Brain microvascular endothelial cell (primary cell): ENCODE measurements at regions not wholly inside any gene's neighbourhood (a gene's known extent, or its start where the extent isn't known, plus 50 kb on each side); places are given as distances from the start of the nearest gene placed in this dataset.

Source experiments
- DNase-seq: peaks from one replicate; pipeline ENCODE4 v3.0.0-alpha.2; 2020
- H3K27ac ChIP-seq: fragments of 250-450 bp; sonication (Bioruptor Pico); 2 replicates; pipeline ENCODE4 v1.5.1; 2020; ENCODE audit warnings: mild to moderate bottlenecking, moderate library complexity
- H3K27me3 ChIP-seq: fragments of 250-450 bp; sonication (Bioruptor Pico); replicated peaks from 2 replicates; pipeline ENCODE4 v1.5.1; 2020; ENCODE audit warnings: mild to moderate bottlenecking
- H3K36me3 ChIP-seq: fragments of 250-450 bp; sonication (Bioruptor Pico); replicated peaks from 2 replicates; pipeline ENCODE4 v1.5.1; 2020; ENCODE audit warnings: mild to moderate bottlenecking
- H3K4me3 ChIP-seq: 2 replicates; pipeline ENCODE4 v1.5.1; 2011; ENCODE audit warnings: low read depth, mild to moderate bottlenecking, control low read depth, low read length, moderate library complexity
- CTCF ChIP-seq: IDR thresholded peaks from 2 replicates; pipeline ENCODE4 v1.5.1; 2011; ENCODE audit warnings: low read depth, mild to moderate bottlenecking, moderate library complexity, low read length, control low read depth, inconsistent platforms; ENCODE audit errors: missing control alignments
- in situ Hi-C: cut with HindIII; loops from 2 replicates; pipeline ENCODE4 v1.10.0; 2017; ENCODE audit warnings: low sequenced_read_pairs, low pct_ligation_motif_present

GRCh38 chr4:159719531-159719930, 616.7 kb downstream of the RAPGEF2 start:
- no peak for TF ChIP-seq CTCF
- Histone ChIP-seq H3K27me3 (no peaks in the 10 kb centered on the region), H3K36me3 (no peaks in the 10 kb centered on the region), H3K4me3 (no peak overlapping the region), H3K27ac (no peak overlapping the region)
- DNase-seq = no peak
- in situ Hi-C loops = no loop called here

GRCh38 chr4:159722052-159722451, 619.2 kb downstream of the RAPGEF2 start:
- H3K4me3 ChIP-seq = no peak overlapping the region
- in situ Hi-C loops = no loop called here
- no peak overlapping the region for H3K27ac ChIP-seq
- no peak for DNase-seq
- TF ChIP-seq CTCF = no peak
- H3K27me3 ChIP-seq = no peaks in the 10 kb centered on the region
- no peaks in the 10 kb centered on the region for H3K36me3 ChIP-seq

- H3K27me3 ChIP-seq = no peaks in the 10 kb centered on the region
- TF ChIP-seq CTCF = no peak
- in situ Hi-C loops = no loop called here
Measured at GRCh38 chr4:159722918-159723317, 620.0 kb downstream of the RAPGEF2 start.

GRCh38 chr4:159723341-159724048, 620.6 kb downstream of the RAPGEF2 start:
- no peaks in the 10 kb centered on the region for H3K27me3 ChIP-seq
- no peak for DNase-seq
- in situ Hi-C loops = no loop called here
- TF ChIP-seq CTCF = no peak
- H3K27ac ChIP-seq = no peak overlapping the region
- H3K4me3 ChIP-seq = no peak overlapping the region
- H3K36me3 ChIP-seq = no peaks in the 10 kb centered on the region

More at GRCh38 chr4:159722918-159723317, 620.0 kb downstream of the RAPGEF2 start:
- Histone ChIP-seq H3K4me3 (no peak overlapping the region), H3K27ac (no peak overlapping the region), H3K36me3 (no peaks in the 10 kb centered on the region)
- no peak for DNase-seq

- H3K27ac ChIP-seq = no peak overlapping the region
- no peak for DNase-seq
- no peak for TF ChIP-seq CTCF
- H3K27me3 ChIP-seq = no peaks in the 10 kb centered on the region
- H3K4me3 ChIP-seq = no peak overlapping the region
- in situ Hi-C loops = no loop called here
- no peaks in the 10 kb centered on the region for H3K36me3 ChIP-seq
Measured at GRCh38 chr4:159725571-159725970, 622.7 kb downstream of the RAPGEF2 start.
